A673 (cell line): ENCODE measurements at regions not wholly inside any gene's neighbourhood (a gene's known extent, or its start where the extent isn't known, plus 50 kb on each side); places are given as distances from the start of the nearest gene placed in this dataset.
A peak's percentile ranks its signal among the peaks of the same experiment; 100 is the strongest.

Source experiments
- BruUV-seq: library from RNA; stranded (reverse); fragments of 400-500 nt; replicated peaks from 2 replicates; lab custom pipeline; 2021; lab: Mats Ljungman, UMichigan
- CTCF ChIA-PET: fragments of 300-600 bp; sonication (Branson Sonifier 250); formaldehyde crosslinking; loops from one replicate; lab custom pipeline; 2022; ENCODE audit warnings: antibody characterized with exemption; lab: Charles Lee
- POLR2A ChIA-PET: fragments of 300-600 bp; sonication (Branson Sonifier 250); formaldehyde crosslinking; loops from one replicate; lab custom pipeline; 2022; ENCODE audit warnings: antibody characterized with exemption; ENCODE audit not compliant: low non-redundant PET; lab: Charles Lee
- DNase-seq: peaks from one replicate; pipeline ENCODE4 v3.0.0-alpha.2; 2015; ENCODE audit warnings: low spot score
- H3K27ac ChIP-seq: fragments of 200-600 bp; sonication (generic); 2 replicates; pipeline ENCODE4 v1.5.1; 2016; ENCODE audit warnings: mixed run types, low read depth, mild to moderate bottlenecking, mixed read lengths, antibody characterized with exemption, low read length; ENCODE audit not compliant: poor library complexity, severe bottlenecking
- H3K27me3 ChIP-seq: fragments of 200-600 bp; sonication (generic); replicated peaks from 2 replicates; pipeline ENCODE4 v1.6.1; 2017; ENCODE audit warnings: mixed run types, low read depth, mild to moderate bottlenecking, mixed read lengths, antibody characterized with exemption, low read length; ENCODE audit not compliant: insufficient read depth, poor library complexity
- H3K36me3 ChIP-seq: fragments of 200-600 bp; sonication (generic); 2 replicates; pipeline ENCODE4 v1.6.1; 2016; ENCODE audit warnings: mixed run types, mild to moderate bottlenecking, mixed read lengths, antibody characterized with exemption, low read length; ENCODE audit not compliant: insufficient read depth, poor library complexity, severe bottlenecking
- H3K4me1 ChIP-seq: fragments of 200-600 bp; sonication (generic); 2 replicates; pipeline ENCODE4 v1.6.1; 2017; ENCODE audit warnings: mixed run types, mild to moderate bottlenecking, mixed read lengths, antibody characterized with exemption, low read length; ENCODE audit not compliant: insufficient read depth, poor library complexity, severe bottlenecking
- H3K4me3 ChIP-seq: fragments of 200-600 bp; sonication (generic); 2 replicates; pipeline ENCODE4 v1.5.1; 2016; ENCODE audit warnings: low read depth, mixed run types, mild to moderate bottlenecking, mixed read lengths, low read length; ENCODE audit not compliant: poor library complexity, severe bottlenecking
- H3K9me3 ChIP-seq: fragments of 200-600 bp; sonication (generic); 2 replicates; pipeline ENCODE4 v1.6.1; 2016; ENCODE audit warnings: mixed run types, low read depth, mild to moderate bottlenecking, mixed read lengths, antibody characterized with exemption, low read length; ENCODE audit not compliant: poor library complexity, severe bottlenecking
- CTCF ChIP-seq: fragments of 300-800, 200-600 bp; sonication (generic); conservative IDR thresholded peaks from 2 replicates; pipeline ENCODE4 v1.5.1; 2017; ENCODE audit warnings: low read depth, mild to moderate bottlenecking, antibody characterized with exemption, low read length, moderate library complexity, mixed read lengths
- EZH2 ChIP-seq: fragments of 200-600 bp; sonication (generic); IDR thresholded peaks from 2 replicates; pipeline ENCODE4 v1.6.1; 2017; ENCODE audit warnings: borderline replicate concordance, low read depth, mild to moderate bottlenecking, mixed read lengths, antibody characterized with exemption, low read length; ENCODE audit not compliant: poor library complexity, severe bottlenecking
- intact Hi-C: fragments of 100-400 bp; cut with micrococcal nuclease; formaldehyde crosslinking; loops from one replicate; pipeline ENCODE4 v1.10.0; 2022; ENCODE audit not compliant: unreplicated experiment

DNA sequence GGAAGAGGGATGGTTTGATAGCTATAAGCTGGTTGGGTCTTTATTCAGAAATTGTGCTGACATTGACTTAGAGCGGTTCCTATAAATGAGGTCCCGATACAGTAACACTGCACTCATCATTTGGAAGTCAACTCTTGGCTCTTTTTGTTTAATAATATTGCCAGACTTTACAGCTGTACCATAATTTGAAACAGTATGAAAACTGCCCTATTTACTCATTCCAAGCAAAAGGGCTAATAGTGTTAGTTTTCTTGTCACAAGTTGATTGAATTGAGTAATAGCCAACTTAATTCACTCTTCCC, 128.4 kb upstream of the LIMCH1 start:
- Histone ChIP-seq H3K36me3 (no peaks in the 10 kb centered on the region), H3K27me3 (peaks cover 16% of the 10 kb centered on the region), H3K9me3 (no peaks in the 10 kb centered on the region), H3K4me1 (peaks cover 10% of the 10 kb centered on the region), H3K4me3 (no peak overlapping the region), H3K27ac (no peak overlapping the region)
- TF ChIP-seq CTCF: no peak
- no peak for TF ChIP-seq EZH2
- intact Hi-C loops: no loop called here
- ChIA-PET CTCF (no interaction called here), POLR2A (no interaction called here)
- no peak for DNase-seq
- BruUV-seq: no TSS peak

- Histone ChIP-seq H3K36me3 (no peaks in the 10 kb centered on the region), H3K27me3 (peaks cover 16% of the 10 kb centered on the region), H3K27ac (no peak overlapping the region), H3K4me3 (no peak overlapping the region), H3K9me3 (no peaks in the 10 kb centered on the region), H3K4me1 (peaks cover 10% of the 10 kb centered on the region)
- TF ChIP-seq CTCF (no peak), EZH2 (no peak)
- intact Hi-C loops: no loop called here
- POLR2A ChIA-PET: no interaction called here
- BruUV-seq: no TSS peak
- CTCF ChIA-PET: no interaction called here
- no peak for DNase-seq
Measured at GRCh38 chr4:41410049-41410448, 127.9 kb upstream of the LIMCH1 start.

DNA sequence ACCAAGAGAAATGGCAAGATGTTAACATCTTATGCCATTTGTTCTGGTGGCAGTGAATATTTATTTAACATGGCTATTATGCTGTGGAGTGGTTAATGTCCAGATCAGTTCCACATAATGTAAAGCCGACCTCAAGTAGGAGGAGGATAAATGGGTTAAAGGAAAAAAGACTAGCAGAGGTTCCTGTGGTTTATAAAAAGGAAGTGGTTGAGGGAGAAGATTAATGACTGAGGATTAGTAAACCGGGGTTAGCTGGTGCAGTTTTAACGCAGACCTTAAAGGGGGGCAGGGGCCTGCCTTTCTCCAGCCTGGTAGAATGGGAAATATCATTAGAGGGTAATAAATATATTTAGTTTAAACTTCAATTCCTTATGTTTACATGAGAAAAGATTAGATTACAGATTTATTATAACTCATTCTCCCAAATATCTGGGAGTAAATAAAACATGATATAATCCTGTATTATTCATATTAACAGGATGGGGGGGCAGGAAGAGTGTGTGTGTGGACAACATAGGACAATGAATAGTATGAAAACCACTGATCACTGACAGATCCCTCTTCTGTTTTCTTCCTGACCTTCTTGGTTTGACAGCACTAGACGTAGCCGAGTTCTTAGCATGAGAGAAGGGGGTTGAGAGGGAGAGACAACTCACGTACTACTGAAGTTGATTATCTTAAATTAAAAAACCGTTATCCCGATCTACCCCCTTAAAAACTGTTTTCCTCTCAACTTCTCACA, 124.1 kb upstream of the LIMCH1 start:
- POLR2A ChIA-PET: no interaction called here
- CTCF ChIA-PET: no interaction called here
- H3K27me3 ChIP-seq: peaks cover 16% of the 10 kb centered on the region
- H3K27ac ChIP-seq: no peak overlapping the region
- H3K9me3 ChIP-seq: no peaks in the 10 kb centered on the region
- no peak overlapping the region for H3K4me3 ChIP-seq
- no peak for TF ChIP-seq CTCF
- no peak for TF ChIP-seq EZH2
- DNase-seq: peak; percentile 68
- H3K36me3 ChIP-seq: no peaks in the 10 kb centered on the region
- intact Hi-C loops: no loop called here
- H3K4me1 ChIP-seq: peaks cover 10% of the 10 kb centered on the region
- no TSS peak for BruUV-seq
